ENCODE measurements at regions not wholly inside any gene's neighbourhood (a gene's known extent, or its start where the extent isn't known, plus 50 kb on each side); places are given as distances from the start of the nearest gene placed in this dataset.

- H3K9me2 ChIP-seq (ENCODE audit: insufficient read depth): no peaks in the 10 kb centered on the region
- H3F3A ChIP-seq (replicated peaks; ENCODE audit: low read depth): no peaks in the 10 kb centered on the region
- Mint-ChIP-seq H3K27ac (no peak overlapping the region), H3K27me3 (ENCODE audit: insufficient read depth, low read depth, poor library complexity) (peaks cover 4% of the 10 kb centered on the region), H3K36me3 (ENCODE audit: low read depth) (no peaks in the 10 kb centered on the region), H3K9me3 (no peaks in the 10 kb centered on the region), H3K4me3 (no peak overlapping the region), H3K4me1 (peaks cover 10% of the 10 kb centered on the region)
- no peaks in the 10 kb centered on the region; the same call in 1 of the 2 replicates for H3K36me3 ChIP-seq (ENCODE audit: insufficient read depth)
- no peak for DNase-seq (ENCODE audit: low spot score)
- no peaks in the 10 kb centered on the region for H4K20me1 ChIP-seq (replicated peaks; ENCODE audit: insufficient read depth)
- TF ChIP-seq JUNB (IDR thresholded peaks at IDR 0.05; ENCODE audit: unreplicated experiment): no peak
- no peak for TF ChIP-seq ETS1 (IDR thresholded peaks at IDR 0.05)
- TF ChIP-seq STAT1 (IDR thresholded peaks at IDR 0.05; ENCODE audit: unreplicated experiment): no peak
- TF ChIP-seq REST (IDR thresholded peaks at IDR 0.05; ENCODE audit: unreplicated experiment): peak; percentile 11
- TF ChIP-seq ZNF462 (CRISPR knock-in tag; IDR thresholded peaks at IDR 0.05): no peak
- TF ChIP-seq POLR2AphosphoS5 (IDR thresholded peaks at IDR 0.05; ENCODE audit: low read depth): no peak
- ATAC-seq: no peak
- no peaks in the 10 kb centered on the region for H3K4me1 ChIP-seq (ENCODE audit: insufficient read depth)
- H2AFZ ChIP-seq: no peak overlapping the region
- H3K27ac ChIP-seq (ENCODE audit: low read depth): no peak overlapping the region
- H3K4me2 ChIP-seq: no peak overlapping the region
- no peaks in the 10 kb centered on the region for H3K79me2 ChIP-seq (replicated peaks; ENCODE audit: insufficient read depth)
- no peak overlapping the region for H3K4me3 ChIP-seq
- no peaks in the 10 kb centered on the region for H3K27me3 ChIP-seq (ENCODE audit: insufficient read depth)
Observed at GRCh38 chr22:48287031-48287430, 1524.6 kb downstream of the TBC1D22A start.

Data from GM23338 (cell line).